ENCODE measurements at regions not wholly inside any gene's neighbourhood (a gene's known extent, or its start where the extent isn't known, plus 50 kb on each side); places are given as distances from the start of the nearest gene placed in this dataset.
"Not testable (repeated sequence)": the region's sequence is repeated elsewhere in the genome, so short reads cannot be mapped to it uniquely, and the experiment has no call there.

GRCh38 chr6:60810216-60810615, 1475.8 kb downstream of the KHDRBS2 start:
- TF ChIP-seq CTCF (optimal IDR thresholded peaks at IDR 0.05 in 1 of 3, IDR thresholded peaks at IDR 0.05 in 1 of 3, conservative IDR thresholded peaks at IDR 0.05 in 1 of 3; ENCODE audit: extremely low read depth in 1 of 3, insufficient read depth in 2 of 3, low read length in 3 of 3); EZH2 (IDR thresholded peaks at IDR 0.05; ENCODE audit: low read length): not testable (repeated sequence)
